ENCODE measurements at regions not wholly inside any gene's neighbourhood (a gene's known extent, or its start where the extent isn't known, plus 50 kb on each side); places are given as distances from the start of the nearest gene placed in this dataset.

GRCh38 chr10:25766213-25766612, 167.8 kb upstream of the MYO3A start:
- peaks cover 25% of the 10 kb centered on the region for H3K9me3 Mint-ChIP-seq
- Histone ChIP-seq H3K27ac (ENCODE audit: low read depth, low read length) (peak overlapping the region; percentile 33), H3K36me3 (ENCODE audit: control insufficient read depth, insufficient read depth, low read length) (no peaks in the 10 kb centered on the region), H3K9ac (ENCODE audit: extremely low read depth, low read length, poor library complexity, severe bottlenecking) (no peak overlapping the region), H3K9me3 (ENCODE audit: control insufficient read depth, low read length) (peaks cover 21% of the 10 kb centered on the region), H3K4me1 (ENCODE audit: control insufficient read depth, insufficient read depth, low read length) (peaks cover 15% of the 10 kb centered on the region), H3K27me3 (ENCODE audit: control insufficient read depth, insufficient read depth, low read length, poor library complexity, severe bottlenecking) (no peaks in the 10 kb centered on the region), H3K4me3 (ENCODE audit: low read length) (peak overlapping the region; percentile 53)
- H3K4me3 Mint-ChIP-seq: peak overlapping the region; percentile 48
- H3K36me3 Mint-ChIP-seq (ENCODE audit: low read depth): peaks cover 4% of the 10 kb centered on the region
- no peak for TF ChIP-seq CTCF (conservative IDR thresholded peaks at IDR 0.05)
- peak overlapping the region; percentile 93 for H3K27ac Mint-ChIP-seq
- H3K27me3 Mint-ChIP-seq (ENCODE audit: insufficient read depth): no peaks in the 10 kb centered on the region
- no peak for DNase-seq
- H3K4me1 Mint-ChIP-seq: peaks cover 37% of the 10 kb centered on the region
- 6% methylated on average over 2 of the region's 2 CpGs; no CpG with 5 or more reads in 1 of the 2 experiments for WGBS, 2 experiments (ENCODE audit: insufficient coverage in 1 of 2, insufficient read length in 1 of 2)

- peak; percentile 96 for DNase-seq
- peak overlapping the region; percentile 93 for H3K27ac Mint-ChIP-seq
- no peaks in the 10 kb centered on the region for H3K27me3 ChIP-seq (ENCODE audit: control insufficient read depth, insufficient read depth, low read length, poor library complexity, severe bottlenecking)
- peaks cover 22% of the 10 kb centered on the region for H3K9me3 Mint-ChIP-seq
- H3K27ac ChIP-seq (ENCODE audit: low read depth, low read length): peak overlapping the region; percentile 33
- H3K4me3 ChIP-seq (ENCODE audit: low read length): peak overlapping the region; percentile 53
- H3K4me1 Mint-ChIP-seq: peaks cover 34% of the 10 kb centered on the region
- 1% methylated on average over 15 to 16 of the region's 16 CpGs for WGBS, 2 experiments (ENCODE audit: insufficient coverage in 1 of 2, insufficient read length in 1 of 2)
- H3K9ac ChIP-seq (ENCODE audit: extremely low read depth, low read length, poor library complexity, severe bottlenecking): no peak overlapping the region
- H3K9me3 ChIP-seq (ENCODE audit: control insufficient read depth, low read length): peaks cover 21% of the 10 kb centered on the region
- H3K36me3 Mint-ChIP-seq (ENCODE audit: low read depth): peaks cover 4% of the 10 kb centered on the region
- H3K4me1 ChIP-seq (ENCODE audit: control insufficient read depth, insufficient read depth, low read length): peaks cover 15% of the 10 kb centered on the region
- no peaks in the 10 kb centered on the region for H3K36me3 ChIP-seq (ENCODE audit: control insufficient read depth, insufficient read depth, low read length)
- H3K4me3 Mint-ChIP-seq: peak overlapping the region; percentile 48
- no peak for TF ChIP-seq CTCF (conservative IDR thresholded peaks at IDR 0.05)
- no peaks in the 10 kb centered on the region for H3K27me3 Mint-ChIP-seq (ENCODE audit: insufficient read depth)
These were observed 167.3 kb upstream of the MYO3A start for GRCh38 chr10:25766687-25767221.

- Histone ChIP-seq H3K27ac (ENCODE audit: low read depth, low read length) (no peak overlapping the region), H3K36me3 (ENCODE audit: control insufficient read depth, insufficient read depth, low read length) (no peaks in the 10 kb centered on the region), H3K4me3 (ENCODE audit: low read length) (no peak overlapping the region), H3K9ac (ENCODE audit: extremely low read depth, low read length, poor library complexity, severe bottlenecking) (no peak overlapping the region), H3K9me3 (ENCODE audit: control insufficient read depth, low read length) (peaks cover 9% of the 10 kb centered on the region), H3K4me1 (ENCODE audit: control insufficient read depth, insufficient read depth, low read length) (peaks cover 15% of the 10 kb centered on the region), H3K27me3 (ENCODE audit: control insufficient read depth, insufficient read depth, low read length, poor library complexity, severe bottlenecking) (no peaks in the 10 kb centered on the region)
- Mint-ChIP-seq H3K4me3 (no peak overlapping the region), H3K9me3 (peaks cover 15% of the 10 kb centered on the region), H3K27me3 (ENCODE audit: insufficient read depth) (no peaks in the 10 kb centered on the region), H3K27ac (no peak overlapping the region), H3K4me1 (peaks cover 44% of the 10 kb centered on the region), H3K36me3 (ENCODE audit: low read depth) (peaks cover 2% of the 10 kb centered on the region)
- 92 to 96% methylated on average over 2 to 3 of the region's 3 CpGs for WGBS, 2 experiments (ENCODE audit: insufficient coverage in 1 of 2, insufficient read length in 1 of 2)
- no peak for DNase-seq
- TF ChIP-seq CTCF (conservative IDR thresholded peaks at IDR 0.05): peak; percentile 67
These were observed 165.9 kb upstream of the MYO3A start for GRCh38 chr10:25768167-25768566.

Data from endodermal cell (in vitro differentiated cells).